ENCODE measurements at regions not wholly inside any gene's neighbourhood (a gene's known extent, or its start where the extent isn't known, plus 50 kb on each side); places are given as distances from the start of the nearest gene placed in this dataset.
"Not testable (repeated sequence)": the region's sequence is repeated elsewhere in the genome, so short reads cannot be mapped to it uniquely, and the experiment has no call there.

DNA sequence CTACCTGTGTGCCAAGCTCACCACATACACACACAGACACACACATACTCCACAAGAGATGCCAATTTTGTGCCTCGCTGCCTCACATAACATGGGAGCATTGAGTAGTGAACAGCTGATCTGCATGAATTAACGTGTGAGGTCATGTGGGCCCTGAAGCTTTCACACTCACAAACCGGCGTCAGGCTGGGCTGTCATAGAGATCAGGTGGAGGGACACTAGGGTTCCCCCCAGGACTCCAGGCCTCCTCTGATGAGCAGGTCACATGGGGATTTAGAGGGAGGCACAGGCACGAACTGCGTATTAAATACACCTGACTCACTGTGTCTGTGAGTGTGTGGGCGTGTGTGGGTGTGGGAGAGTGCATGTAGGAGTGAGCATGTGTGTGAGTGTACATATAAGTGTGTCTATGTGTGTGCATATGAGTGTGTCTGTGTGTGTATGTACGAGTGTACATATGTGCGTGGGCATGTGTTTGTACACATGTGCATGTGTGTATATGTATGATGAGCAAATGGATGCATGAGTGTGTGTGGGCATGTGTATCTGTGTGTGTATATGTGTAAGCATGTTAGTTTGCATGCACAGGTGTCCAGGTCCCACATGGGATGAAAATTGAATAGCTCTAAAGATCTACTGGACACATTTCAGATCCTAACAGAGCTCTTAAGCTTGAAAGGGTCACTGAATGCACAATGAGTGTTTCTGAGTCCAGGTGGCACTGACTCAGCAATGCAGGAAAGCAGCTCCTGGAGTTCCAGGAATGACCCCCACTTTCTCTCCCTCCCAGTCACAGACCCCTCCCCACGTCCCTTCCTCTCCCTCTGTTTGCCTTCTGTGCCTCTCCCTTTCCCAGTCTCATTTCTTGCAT is 336.6 kb downstream of the PREX1 start:
- DNase-seq (ENCODE audit: low spot score) = no peak

DNA sequence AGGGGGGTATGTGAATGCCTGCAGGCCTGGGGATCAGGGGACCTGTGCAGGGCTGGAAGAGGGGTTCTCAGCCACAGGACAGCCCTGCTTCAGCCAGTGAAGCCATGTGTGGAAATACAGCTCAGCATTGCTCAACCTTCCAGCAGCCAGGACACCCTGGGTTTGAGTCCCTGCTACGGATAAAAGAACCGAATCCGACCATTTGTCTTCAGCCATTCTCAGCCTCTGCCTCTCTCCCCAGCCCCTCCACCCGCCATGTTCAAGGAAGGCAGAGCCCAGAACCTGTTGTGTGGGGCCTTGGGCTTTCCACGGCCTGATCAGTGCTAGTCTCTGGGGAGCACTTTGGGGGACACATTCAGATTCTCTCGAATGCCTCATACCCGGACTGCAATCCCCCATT is 337.5 kb downstream of the PREX1 start:
- not testable (repeated sequence) for DNase-seq (ENCODE audit: low spot score)

DNA sequence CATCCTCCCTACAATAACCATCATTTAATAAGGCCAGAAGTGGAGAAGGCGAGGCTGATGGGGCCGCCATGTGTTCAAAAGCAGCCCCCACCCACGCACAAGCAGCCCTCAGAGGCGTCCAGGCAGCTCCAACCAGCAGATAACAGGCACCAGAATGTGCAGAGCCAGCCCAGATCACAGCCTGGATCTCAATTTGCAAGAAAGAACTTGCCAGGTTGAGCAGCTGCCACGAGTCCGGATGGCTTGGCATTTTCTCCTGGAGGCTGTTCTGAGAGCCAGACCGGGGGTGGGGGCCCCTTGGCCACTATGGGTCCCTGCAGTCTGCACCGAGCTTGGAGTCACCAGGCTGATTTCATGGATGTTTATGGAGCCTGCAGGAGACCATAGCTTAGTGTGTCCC is 338.1 kb downstream of the PREX1 start:
- no peak for DNase-seq (ENCODE audit: low spot score)

DNA sequence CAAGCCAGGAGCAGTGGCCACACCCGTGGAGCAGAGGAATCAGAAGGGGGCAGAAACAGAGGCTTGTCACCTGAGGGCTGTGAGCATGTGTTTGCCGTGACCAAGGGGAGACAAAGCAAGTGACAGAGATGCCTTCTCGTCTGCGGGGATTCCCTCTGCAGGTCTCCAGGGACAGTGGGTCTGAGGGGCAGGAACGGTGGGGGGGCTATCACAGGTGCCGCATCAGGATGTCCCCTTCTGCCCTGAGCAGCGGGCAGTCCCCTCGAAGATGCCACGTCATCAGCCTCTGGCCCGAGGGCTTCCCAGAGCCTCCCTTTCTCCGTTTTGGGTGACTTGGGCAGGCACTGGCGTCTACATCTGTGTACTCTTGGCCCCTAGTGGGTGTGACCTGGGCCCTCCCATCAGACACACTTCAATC is 338.7 kb downstream of the PREX1 start:
- DNase-seq (ENCODE audit: low spot score) = no peak

DNA sequence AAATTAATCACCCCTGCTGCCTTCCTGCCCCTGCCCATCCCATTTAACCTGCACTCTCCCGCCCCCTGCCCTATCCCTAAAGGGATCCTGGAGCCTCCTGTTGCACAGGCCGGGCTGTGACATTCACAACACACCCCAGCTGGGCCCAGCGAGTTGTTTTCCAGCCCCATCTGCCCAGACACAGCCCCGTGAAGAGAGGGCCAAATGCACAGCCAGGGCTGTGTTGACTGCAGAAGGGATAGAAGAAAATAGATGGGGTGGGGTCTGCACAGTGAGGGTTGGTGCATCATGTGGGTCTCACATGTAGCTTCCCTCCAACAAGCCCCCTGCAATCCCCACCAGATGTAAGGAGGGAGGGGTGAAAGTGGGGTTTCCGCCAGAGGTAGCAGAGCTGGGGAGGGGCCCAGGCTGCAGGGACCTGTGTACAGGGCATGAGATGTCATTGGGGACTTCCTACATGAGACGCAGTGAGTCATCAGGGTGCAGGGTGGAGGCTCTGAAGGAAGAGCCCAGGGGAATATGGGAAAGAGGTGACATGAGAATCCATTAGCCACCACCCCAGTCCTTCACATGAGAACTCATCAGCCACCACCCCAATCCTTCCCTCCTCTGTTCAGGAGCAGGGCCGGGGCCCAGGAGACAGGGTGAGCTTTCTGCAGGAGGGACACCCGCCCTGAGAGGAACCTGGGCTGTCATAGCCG is 339.3 kb downstream of the PREX1 start:
- DNase-seq (ENCODE audit: low spot score) = not testable (repeated sequence)

DNA sequence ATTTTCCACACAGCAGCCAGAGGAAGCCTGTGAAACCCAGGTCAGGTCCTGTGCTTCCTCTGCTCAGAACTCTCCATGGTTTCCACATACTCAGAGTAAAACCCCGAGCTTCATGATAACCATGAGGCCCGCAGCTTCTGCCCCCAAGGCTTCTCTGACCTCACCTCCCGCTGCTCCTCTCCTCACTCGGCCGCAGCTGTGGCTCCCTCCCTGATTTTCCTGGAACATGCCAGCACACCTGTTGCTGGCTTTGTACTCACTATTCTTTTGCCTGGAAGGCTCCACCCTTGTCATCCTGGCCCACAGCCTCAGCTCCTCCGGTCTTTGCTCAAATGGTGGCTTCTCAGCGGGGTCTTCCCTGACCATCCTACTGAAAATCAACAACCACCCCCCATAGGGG is 341.7 kb downstream of the PREX1 start:
- DNase-seq (ENCODE audit: low spot score) = no peak

DNA sequence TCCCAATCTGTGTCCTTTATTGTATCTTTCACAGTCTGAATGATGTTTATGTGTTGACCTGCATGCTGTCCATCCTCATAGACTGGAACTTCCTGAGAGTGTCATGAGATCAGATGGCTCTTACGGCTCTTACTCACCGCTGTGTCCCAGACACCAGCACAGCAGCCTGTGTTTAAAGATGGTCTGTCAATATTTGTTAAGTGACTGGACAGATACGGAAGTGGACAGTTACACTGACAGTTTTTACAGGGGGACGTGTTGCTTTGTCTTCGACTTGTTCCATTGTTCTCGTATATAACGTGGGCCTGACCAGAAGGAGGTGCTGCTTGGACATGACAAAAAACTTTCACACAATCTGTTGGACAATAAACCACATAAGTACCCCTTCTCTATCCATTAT is 342.6 kb downstream of the PREX1 start:
- DNase-seq (ENCODE audit: low spot score) = not testable (repeated sequence)

DNA sequence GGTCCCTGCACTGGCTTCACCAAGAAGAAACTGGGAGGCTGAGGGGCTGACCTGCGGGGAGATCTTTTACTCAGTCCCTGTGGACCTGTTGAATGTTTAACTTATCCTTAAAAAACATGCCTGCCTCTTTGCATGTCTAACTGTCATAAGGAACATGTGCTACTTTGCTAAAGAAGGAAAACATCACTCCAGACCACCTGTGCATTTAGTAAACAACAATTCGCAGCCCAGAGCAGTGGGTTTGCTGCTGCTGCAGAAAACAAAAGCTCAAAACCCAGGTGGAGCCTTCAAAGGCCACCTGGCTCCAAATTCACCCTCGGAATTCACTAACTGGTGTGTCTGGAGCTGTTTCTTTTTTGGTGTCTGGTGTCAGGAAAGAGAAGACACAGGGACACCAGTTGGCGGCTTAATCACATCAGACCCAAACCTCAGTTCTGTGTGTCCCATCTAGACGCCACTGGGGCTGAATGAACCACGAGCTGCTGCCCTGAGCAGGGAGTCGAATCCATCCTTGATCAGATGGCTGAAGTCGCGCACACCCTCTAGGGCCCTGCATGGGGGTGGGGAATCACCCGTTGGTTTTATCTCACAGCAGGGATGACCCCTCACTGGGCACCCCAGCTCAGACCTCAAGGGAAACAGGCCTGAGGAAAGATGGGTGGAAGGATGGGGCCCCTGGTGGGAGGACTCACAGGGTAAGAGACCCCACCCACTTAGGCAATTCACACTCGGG is 344.3 kb downstream of the PREX1 start:
- DNase-seq (ENCODE audit: low spot score) = no peak

DNA sequence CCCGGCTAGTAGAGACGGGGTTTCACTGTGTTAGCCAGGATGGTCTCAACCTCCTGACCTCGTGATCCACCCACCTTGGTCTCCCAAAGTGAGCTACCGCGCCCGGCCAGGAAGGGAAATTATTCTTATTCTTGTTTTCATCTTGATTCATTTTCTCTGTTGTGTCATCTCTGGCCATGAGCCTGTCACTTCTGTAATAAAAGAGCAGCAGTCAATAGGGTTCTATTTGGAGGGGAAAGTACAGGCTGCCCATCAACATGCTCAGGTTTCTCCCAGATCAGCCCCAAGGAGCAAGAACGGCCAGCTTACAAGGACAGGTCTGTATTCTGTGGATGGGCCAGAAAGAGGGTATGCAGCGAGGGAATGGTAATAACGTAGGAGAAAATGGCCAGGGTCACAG is 345.0 kb downstream of the PREX1 start:
- DNase-seq (ENCODE audit: low spot score) = no peak

DNA sequence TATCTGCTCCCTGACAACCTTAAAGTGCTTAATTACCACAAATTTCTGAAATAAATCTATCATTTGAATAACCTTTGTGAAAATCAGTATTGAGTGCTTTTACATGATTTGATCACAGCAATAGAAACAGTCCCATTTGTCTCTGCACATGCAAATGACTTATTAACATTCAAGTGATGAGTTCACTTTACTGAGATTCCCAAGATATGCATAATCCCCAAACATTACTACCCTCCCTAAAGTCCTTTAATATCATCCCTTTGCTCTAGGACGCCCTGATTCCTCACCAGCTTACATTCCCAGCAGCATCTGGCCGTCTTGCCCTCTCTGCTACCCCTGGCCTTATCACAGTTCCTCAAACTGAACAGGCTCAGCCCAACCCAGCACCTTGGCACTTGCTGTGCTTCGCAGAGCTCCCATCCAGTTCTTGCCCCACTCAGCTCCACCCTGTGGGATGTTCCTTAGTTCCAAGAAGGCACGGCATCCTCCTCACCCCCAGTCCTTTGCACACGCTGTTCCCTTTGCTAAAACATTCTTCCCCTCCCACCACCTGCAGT is 347.5 kb downstream of the PREX1 start:
- no peak for DNase-seq (ENCODE audit: low spot score)

DNA sequence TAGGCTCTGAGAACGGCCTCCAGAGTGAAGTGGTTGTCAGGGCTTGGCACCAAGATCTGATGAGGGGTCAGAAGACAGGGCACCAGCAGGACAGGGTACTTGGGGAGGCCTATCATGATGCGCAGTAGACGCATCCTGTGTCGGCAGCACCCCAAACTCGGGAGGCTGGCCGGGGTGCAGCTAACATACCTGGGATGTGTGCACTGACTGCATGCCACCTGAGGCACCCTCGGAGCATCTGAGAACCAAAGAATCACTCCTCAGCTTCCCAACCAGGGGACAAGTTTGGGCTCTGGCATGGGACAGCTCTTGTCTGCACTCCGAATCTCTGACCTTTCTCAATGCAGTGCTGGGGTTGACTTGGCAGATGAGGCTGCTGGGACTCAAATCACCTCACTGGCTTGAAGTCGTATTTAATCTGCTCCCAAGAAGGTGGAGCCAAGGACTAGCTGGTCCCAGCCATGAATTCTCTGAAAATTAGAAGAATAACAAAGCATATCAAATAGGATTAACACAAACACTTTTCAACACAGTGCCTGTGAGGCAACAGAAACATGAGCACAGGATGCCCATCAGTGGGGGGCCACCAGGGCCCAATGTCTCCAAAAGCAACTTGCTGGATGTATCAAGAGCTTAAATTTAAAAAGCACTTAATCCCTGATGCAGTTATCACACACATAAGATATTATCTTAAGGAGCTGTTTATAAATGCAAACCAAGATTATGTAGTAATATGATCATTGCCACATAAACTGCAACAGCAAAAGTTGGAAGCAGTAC is 348.8 kb downstream of the PREX1 start:
- no peak for DNase-seq (ENCODE audit: low spot score)

DNA sequence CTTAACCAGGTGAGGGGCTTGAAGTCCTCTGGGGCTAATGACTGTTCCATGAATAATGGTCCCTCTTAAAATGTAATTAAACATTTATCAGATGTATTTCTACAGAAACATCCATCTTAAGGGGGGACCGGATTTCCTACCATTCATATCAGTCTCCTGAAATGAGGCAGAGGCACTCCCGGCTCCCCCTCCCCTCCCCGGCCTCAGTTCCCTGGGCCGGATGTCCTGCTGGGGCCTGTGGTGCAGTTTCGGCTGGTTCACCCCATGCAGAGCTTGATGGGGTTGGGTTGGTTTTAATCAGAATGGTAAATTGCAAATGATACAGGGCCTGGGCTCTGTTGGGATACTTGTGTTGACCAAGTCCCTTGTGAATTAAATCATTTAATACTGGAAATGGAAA is 349.4 kb downstream of the PREX1 start:
- DNase-seq (ENCODE audit: low spot score) = no peak

DNA sequence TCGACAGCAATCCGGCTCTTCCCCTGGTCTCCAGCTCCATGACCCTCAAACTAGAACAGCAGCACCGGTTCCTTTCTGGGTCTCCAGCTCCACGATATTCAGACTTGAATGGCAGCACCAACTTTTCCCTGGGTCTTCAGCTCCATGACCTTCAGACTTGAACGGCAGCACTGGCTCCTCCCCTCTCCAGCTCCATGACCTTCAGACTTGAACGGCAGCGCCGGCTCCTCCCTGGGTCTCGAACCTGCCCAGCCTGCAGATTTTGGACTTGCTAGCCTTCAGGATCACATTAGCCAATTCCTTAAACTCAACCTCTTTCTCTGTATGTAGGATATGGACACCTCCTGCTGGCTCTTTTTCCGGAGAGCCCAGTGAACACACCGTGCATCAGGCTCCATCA is 350.9 kb downstream of the PREX1 start:
- DNase-seq (ENCODE audit: low spot score) = no peak

DNA sequence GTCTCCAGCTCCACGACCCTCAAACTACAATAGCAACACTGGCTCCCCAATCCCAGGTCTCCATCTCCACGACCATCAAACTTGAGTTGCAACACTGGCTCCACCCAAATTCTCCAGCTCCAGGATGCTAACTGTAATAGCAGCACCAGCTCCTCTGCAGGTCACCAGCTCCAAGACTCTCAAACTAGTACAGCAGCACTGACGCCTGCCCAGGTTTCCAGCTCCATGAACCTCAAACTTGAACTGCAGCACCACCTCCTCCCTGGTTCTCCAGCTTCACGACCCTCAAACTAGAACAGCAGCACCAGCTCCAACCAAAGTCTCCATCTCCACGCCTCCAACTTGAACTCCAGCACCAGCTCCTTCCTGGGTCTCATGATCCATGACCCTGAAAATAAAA is 353.8 kb downstream of the PREX1 start:
- no peak for DNase-seq (ENCODE audit: low spot score)

DNA sequence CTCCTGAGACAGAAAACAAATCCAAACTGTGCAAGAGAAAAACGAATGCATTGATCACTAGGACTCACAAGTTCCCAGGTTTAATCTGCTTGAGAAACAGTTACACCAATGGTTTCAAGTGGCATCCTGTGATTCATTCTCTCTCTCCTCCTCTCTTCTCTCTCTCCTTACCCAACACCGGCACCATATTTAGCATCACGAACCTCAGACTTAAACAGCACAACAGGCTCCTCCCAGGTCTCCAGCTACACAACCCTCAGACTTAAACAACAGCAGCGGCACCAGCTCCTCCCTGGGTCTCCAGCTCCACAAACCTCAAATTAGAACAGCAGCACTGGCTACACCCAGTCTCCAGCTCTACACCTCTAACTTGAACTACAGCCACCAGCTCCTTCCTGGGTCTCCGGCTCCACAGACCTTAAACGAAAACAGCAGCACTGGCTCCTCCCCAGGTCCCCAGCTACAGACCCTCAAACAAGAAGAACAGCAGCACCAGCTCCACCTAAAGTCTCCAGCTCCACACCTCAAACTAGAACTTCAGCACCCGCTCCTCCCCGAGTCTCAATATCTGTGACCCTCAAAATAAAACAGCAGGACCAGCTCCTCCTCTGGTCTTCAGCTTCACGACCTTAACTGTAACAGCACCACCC is 355.9 kb downstream of the PREX1 start:
- DNase-seq (ENCODE audit: low spot score) = no peak

DNA sequence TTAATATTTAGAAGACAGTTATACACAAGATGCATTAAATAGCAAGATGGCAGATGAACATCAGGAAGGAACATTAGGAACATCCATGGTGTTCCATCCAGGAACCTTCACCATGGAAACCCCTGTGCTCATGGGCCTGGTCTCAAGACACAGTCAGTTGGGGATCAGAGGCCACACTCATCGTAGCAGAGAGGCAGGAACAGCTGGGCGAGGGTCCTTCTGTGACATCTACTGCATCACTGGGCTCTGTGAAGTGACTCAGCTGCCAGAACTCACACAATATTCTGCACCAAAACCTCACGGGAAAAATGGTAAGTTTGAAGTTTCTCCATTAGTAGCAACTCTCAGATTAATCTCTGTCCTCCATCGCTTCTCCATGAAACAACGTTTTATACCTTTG is 356.6 kb downstream of the PREX1 start:
- DNase-seq (ENCODE audit: low spot score) = no peak

DNA sequence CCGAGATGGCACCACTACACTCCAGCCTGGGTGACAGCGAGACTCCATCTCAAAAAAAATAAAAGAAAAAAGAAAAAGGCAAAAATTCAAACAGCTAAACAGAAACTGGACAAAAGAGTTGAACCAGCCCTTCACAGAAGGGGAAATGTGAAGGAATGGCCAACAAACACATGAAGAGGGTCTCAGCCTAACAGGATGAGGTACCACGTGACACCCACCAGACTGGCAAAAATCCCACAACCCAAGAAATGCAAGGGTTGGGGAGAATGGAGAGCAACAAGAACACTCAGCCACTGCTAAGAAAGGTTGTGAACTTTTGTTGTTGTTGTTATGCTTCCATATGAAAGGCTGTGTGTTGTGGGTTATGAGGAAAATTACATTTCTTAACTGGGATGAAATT is 357.7 kb downstream of the PREX1 start:
- no peak for DNase-seq (ENCODE audit: low spot score)

DNA sequence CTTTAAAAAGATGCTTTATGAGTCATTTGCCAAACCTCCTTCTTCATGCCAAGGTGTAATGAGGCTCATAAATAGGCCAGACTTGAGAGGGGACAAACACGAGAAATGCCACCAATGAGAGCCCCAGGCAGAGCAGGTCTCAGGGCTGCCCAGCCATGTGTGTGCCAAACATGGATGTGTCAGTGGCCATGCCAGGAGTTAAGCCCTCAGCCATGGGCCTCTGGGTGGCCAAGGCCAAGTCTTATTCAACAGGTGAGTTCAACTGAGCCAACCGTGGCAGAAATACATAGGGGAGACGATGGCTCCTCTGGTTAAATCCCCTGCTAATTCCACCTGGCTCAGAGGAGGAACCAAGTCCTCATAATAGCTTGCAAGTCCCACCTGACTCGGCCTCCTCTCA is 358.8 kb downstream of the PREX1 start:
- no peak for DNase-seq (ENCODE audit: low spot score)

DNA sequence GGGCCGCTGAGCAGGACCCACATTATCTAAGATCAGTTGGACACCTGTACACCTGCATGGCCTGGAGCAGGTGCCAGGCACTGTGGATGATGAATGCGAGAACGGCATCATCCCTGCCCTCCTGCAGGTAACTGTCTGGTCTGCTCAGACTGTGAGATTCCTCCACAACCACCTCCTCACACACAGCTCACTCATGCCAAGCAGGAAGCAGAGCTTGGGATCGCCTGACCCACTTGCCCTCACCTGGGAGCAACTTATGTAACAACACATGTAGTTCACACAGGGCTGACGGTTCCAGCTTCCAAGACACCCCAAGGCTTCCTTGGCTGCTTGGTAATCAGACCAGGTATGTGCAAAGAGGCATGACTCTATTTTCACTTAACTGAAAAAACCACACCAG is 359.2 kb downstream of the PREX1 start:
- no peak for DNase-seq (ENCODE audit: low spot score)

DNA sequence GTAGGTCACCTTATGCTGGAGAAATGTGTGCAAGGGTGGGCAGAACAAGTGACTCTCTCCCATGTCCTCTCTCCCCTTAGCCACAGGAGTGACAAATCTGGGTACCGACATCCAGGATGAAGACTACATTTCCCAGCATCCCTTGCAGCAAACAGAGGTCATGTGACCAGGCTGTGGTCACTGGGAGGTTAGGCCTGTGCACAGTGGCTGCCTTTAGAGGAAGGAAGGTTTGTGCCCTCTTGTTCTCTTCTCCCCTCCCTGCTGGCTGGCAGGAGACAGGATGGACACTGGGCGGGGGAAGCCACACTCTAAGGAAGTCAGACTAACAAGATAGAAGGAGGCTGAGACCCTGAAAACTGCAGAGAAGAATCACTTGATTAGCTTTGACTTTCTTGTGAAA is 360.2 kb downstream of the PREX1 start:
- DNase-seq (ENCODE audit: low spot score) = no peak

DNA sequence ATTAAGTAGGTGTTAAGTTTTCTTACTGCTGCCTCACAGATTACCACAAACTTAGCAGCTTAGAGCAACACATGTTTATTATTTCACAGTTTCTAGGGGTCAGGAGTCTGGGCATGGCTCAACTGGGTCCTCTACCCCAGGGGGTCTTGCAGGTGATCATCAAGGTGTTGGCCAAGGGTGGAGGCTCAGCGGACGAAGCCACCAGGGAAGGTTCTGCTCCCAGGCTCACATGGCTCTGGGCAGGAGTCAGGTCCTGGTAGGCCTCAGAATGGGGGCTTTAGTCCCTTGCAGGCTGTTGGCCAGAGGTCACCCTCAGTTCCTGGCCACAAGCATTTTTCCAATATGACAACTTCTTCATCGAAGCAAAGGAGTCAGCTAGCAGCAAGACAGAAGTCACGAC is 362.5 kb downstream of the PREX1 start:
- DNase-seq (ENCODE audit: low spot score) = no peak

All from AG08396 (cell line).